GM19455 (cell line): ENCODE measurements at regions not wholly inside any gene's neighbourhood (a gene's known extent, or its start where the extent isn't known, plus 50 kb on each side); places are given as distances from the start of the nearest gene placed in this dataset.
"Not testable (repeated sequence)": the region's sequence is repeated elsewhere in the genome, so short reads cannot be mapped to it uniquely, and the experiment has no call there.

Experiments
- ATAC-seq: cut with Tn5 transposase; IDR thresholded peaks from one replicate; pipeline ENCODE4 v1.9.1; 2021; ENCODE audit not compliant: unreplicated experiment

GRCh38 chr2:595831-596592 lies 81.2 kb downstream of the TMEM18 start:
- no peak for ATAC-seq

GRCh38 chr2:595141-595815 lies 81.9 kb downstream of the TMEM18 start:
- ATAC-seq, result no peak

GRCh38 chr2:594297-594949 lies 82.8 kb downstream of the TMEM18 start:
- no peak for ATAC-seq

GRCh38 chr2:593356-594026 lies 83.7 kb downstream of the TMEM18 start:
- no peak for ATAC-seq

DNA sequence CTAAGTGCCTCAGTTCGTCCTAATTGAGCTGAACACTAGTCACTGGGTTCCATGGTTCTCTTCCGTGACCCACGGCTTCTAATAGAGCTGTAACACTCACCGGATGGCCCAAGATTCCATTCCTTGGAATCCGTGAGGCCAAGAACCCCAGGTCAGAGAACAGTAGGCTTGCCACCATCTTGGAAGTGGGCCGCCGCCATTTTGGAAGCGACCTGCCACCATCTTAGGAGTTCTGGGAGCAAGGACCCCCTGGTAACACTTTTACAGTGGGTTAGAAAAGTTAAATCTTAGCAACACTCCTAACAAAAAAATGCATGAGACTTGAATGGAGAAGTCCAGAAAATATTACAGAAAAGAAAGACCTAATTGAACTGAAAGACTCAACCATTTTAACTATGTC lies 84.5 kb downstream of the TMEM18 start:
- no peak for ATAC-seq

GRCh38 chr2:590214-591175 lies 86.7 kb downstream of the TMEM18 start:
- no peak for ATAC-seq

- no peak for ATAC-seq
Observed at GRCh38 chr2:589281-590130, 87.7 kb downstream of the TMEM18 start.

GRCh38 chr2:588074-588645 lies 89.0 kb downstream of the TMEM18 start:
- no peak for ATAC-seq

DNA sequence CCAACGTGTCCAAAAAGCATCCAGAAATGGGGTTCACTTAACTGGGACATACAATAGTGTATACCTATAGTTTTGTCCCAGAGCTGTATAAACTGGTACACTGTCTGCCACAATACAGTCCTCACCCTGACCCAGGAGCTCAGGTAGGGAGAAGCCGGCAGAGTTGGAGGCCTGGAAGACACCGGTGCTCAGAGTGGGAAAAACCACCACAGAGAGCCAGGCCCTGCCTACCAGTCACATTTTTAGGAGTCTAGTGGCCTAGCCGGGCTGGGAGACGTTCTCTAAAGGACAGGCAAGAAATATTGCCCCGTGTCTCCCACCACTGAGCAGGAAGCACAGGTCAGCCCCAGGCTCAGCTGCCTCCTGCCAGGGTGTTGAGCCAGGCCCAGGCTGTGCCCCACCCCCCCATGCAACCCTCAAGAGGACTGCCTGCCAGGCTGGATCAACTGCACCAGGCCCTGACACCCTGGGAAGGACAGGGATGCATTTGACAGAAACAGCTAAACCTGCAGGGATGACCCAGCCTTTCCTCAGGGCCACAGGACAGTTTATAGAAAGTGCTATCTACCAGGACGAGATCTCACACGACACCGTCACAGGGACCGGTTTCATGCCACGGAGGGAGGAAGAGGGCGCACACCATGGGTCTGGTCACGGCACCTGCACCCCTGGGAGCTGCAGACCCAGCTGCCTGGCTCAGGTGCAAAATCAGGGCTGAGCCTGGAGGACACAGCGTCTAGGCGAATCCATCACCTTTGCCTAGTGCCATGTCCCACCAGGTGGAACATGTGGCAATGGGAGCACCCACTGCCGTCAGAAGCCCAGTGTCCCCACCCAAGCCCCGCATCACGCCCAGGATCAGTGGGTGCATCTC lies 89.9 kb downstream of the TMEM18 start:
- no peak for ATAC-seq

DNA sequence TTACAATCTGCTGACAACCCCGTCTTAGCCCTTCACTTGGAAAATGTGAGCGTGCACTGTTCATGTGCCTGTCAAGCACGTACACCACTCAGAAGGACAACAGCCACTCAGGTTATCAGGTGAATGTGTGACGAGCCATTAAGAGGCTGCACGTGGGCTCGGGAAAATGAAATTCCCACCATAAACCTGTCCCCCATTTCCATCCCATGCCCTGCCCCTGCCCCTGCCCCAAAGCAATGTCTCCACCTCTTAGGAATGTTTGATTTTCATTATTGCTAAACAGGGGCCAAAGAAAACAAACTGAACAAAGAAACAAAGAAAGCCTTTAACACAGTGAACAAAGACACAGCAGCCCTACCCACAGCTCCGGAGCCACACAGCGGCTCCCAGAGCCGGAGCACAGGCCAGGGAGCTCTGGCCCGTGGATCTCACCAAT lies 90.5 kb downstream of the TMEM18 start:
- no peak for ATAC-seq

- ATAC-seq, result peak; percentile 81
Observed at GRCh38 chr2:584863-585823, 92.1 kb downstream of the TMEM18 start.

GRCh38 chr2:583666-584065 lies 93.5 kb downstream of the TMEM18 start:
- ATAC-seq, result no peak

GRCh38 chr2:582792-583528 lies 94.2 kb downstream of the TMEM18 start:
- ATAC-seq, result no peak

DNA sequence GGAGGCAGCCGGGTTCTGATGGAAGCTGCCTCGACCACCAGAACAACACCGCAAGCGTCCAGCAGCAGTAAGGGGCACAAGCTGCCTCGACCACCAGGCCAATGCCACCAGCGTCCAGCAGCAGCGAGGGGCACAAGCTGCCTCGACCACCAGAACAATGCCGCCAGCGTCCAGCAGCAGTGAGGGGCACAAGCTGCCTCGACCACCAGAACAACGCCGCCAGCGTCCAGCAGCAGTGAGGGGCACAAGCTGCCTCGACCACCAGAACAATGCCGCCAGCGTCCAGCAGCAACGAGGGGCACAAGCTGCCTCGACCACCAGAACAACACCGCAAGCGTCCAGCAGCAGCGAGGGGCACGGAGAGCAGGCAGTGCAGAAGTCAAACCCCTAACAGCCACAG lies 94.9 kb downstream of the TMEM18 start:
- ATAC-seq, result not testable (repeated sequence)

GRCh38 chr2:579961-580360 lies 97.2 kb downstream of the TMEM18 start:
- ATAC-seq, result no peak

GRCh38 chr2:579351-579886 lies 97.8 kb downstream of the TMEM18 start:
- no peak for ATAC-seq
